ENCODE measurements at regions not wholly inside any gene's neighbourhood (a gene's known extent, or its start where the extent isn't known, plus 50 kb on each side); places are given as distances from the start of the nearest gene placed in this dataset.
A peak's percentile ranks its signal among the peaks of the same experiment; 100 is the strongest.
"Not testable (repeated sequence)": the region's sequence is repeated elsewhere in the genome, so short reads cannot be mapped to it uniquely, and the experiment has no call there.

GRCh38 chr5:33153372-33153771 lies 287.4 kb upstream of the TARS1 start:
- no peak for DNase-seq (ENCODE audit: low spot score)

DNA sequence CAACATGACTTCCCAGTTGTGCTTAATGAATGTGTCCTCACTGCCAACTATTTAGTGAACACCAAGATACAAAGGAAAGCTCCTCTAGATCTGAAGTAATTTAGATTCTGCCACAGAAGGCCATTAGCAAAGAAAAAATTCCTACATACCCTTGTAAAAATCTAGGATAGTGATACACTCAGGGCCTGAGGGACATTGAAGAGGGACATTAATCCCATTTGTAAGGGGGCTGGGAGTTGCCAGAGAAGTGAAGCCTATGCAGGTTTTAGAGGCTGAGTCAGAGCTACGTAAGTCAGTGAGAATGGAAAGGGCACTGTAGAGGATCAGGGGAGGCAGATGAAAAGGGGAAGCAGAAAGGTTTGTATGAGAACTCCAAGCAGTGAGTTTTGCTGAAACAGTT lies 286.9 kb upstream of the TARS1 start:
- DNase-seq (ENCODE audit: low spot score): no peak

DNA sequence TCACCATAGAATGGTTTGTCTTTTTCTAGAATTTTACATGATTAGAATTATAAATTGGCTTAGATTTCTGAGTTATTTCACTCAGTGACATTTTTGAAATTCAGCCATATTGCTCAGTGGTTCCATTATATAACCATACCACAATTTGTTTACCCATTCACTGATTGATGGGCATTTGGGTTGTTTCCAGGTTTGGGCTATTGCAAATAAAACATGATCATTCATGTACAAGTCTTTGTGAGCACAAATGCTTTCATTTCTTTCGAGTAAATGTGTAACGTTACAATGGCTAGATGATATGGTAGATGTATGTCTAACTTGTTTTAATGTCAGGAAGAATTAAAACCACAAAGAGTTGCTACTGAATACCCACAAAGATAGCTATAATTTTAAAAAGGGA lies 279.9 kb upstream of the TARS1 start:
- DNase-seq (ENCODE audit: low spot score): no peak

GRCh38 chr5:33161421-33161820 lies 279.3 kb upstream of the TARS1 start:
- DNase-seq (ENCODE audit: low spot score): no peak

GRCh38 chr5:33162057-33162456 lies 278.7 kb upstream of the TARS1 start:
- no peak for DNase-seq (ENCODE audit: low spot score)

GRCh38 chr5:33166522-33166921 lies 274.2 kb upstream of the TARS1 start:
- DNase-seq (ENCODE audit: low spot score): no peak

GRCh38 chr5:33166948-33167347 lies 273.8 kb upstream of the TARS1 start:
- no peak for DNase-seq (ENCODE audit: low spot score)

- no peak for DNase-seq (ENCODE audit: low spot score)
Observed at GRCh38 chr5:33167541-33167940, 273.2 kb upstream of the TARS1 start.

DNA sequence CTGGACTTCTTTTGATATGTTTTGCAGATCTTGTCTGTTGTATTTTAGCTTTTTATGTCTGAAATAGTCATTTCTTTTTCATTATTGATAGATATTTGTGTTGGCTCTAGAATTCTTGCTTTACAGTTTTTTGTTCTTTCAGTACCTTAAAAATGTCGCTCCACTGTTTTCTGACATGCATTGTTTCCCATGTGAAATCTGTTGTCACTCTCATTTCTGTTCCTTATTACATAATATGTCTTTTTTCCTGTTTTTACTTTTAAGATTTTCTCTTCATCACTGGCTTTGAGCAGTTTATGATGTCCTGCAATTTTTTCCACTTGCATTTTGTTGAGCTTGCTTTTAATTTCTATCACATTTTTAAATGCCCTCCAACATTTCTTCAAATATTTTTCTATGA lies 270.4 kb upstream of the TARS1 start:
- no peak for DNase-seq (ENCODE audit: low spot score)

DNA sequence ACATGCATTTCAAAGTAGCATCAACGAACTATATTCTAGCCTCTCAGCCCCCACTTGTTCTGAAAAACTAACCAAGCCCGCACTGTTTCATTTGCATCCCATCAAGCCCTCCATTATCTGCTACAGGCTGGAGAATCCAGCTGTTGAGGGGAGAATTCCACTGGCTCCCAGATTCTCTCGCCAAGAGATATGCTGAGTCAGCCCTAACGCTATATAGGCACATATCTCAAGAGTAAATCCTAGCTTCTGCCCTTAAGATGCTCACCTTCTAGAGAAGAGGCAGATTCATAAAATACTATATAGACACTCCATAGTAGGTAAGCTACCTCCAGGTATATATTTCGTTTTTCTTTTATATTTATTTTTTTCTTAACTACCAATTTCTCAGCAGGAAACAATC lies 266.4 kb upstream of the TARS1 start:
- no peak for DNase-seq (ENCODE audit: low spot score)

DNA sequence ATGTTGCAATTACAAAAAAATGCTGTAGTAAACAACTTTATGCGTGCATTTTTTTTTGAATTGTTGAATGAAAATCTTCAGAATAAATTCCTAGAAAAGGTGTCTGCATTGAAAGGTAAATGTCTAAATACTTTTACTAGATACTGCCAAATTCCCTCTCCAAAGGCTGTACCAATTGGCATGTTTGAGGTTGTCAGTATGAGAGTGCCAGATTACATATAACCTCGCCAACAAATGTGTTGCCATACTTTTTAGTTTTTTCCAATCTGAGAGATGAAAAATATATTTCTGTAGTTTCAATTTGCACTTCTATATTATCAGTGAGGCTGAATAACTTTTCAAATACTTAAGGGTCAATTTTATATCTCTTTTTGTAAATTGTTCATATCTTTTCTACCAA lies 261.5 kb upstream of the TARS1 start:
- DNase-seq (ENCODE audit: low spot score): no peak

GRCh38 chr5:33180900-33181299 lies 259.9 kb upstream of the TARS1 start:
- peak; percentile 38 for DNase-seq (ENCODE audit: low spot score)

- no peak for DNase-seq (ENCODE audit: low spot score)
Observed at GRCh38 chr5:33182986-33183385, 257.8 kb upstream of the TARS1 start.

- no peak for DNase-seq (ENCODE audit: low spot score)
Observed at GRCh38 chr5:33184367-33184766, 256.4 kb upstream of the TARS1 start.

DNA sequence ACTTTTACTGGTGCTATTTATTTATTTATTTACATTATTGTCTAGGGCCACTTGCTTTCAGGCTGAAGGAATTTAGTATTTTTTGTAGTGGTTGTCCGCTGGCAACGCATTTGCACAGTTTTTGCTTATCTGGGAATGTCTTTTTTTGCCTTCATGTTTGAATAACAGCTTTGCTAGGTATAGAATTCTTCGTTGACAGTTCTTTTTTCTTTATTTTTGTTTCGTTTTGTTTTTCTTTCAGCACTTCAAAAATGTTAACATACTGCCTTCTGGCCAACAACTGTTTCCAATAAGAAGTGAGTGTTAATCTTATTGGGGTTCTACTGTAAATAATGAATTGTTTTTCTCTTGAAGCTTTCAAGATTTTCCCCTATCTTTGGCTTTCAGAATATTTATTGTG lies 252.7 kb upstream of the TARS1 start:
- DNase-seq (ENCODE audit: low spot score): no peak

DNA sequence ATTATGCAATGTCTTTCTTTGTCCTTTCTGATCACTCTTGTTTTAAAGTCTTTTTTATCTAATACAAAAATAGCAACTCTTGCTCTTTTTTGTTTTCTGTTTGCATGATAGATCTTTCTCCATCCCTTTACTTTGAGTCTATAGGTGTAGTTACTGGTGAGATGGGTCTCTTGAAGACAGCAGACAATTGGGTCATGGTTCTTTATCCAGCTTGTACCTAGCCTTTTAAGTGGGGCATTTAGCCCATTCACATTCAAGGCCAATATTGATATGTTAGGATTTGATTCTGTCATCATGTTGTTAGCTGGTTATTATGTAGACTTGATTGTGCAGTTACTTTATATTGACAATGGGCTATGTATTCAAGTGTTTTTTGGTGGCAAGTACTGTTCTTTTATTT lies 245.9 kb upstream of the TARS1 start:
- DNase-seq (ENCODE audit: low spot score): no peak

DNA sequence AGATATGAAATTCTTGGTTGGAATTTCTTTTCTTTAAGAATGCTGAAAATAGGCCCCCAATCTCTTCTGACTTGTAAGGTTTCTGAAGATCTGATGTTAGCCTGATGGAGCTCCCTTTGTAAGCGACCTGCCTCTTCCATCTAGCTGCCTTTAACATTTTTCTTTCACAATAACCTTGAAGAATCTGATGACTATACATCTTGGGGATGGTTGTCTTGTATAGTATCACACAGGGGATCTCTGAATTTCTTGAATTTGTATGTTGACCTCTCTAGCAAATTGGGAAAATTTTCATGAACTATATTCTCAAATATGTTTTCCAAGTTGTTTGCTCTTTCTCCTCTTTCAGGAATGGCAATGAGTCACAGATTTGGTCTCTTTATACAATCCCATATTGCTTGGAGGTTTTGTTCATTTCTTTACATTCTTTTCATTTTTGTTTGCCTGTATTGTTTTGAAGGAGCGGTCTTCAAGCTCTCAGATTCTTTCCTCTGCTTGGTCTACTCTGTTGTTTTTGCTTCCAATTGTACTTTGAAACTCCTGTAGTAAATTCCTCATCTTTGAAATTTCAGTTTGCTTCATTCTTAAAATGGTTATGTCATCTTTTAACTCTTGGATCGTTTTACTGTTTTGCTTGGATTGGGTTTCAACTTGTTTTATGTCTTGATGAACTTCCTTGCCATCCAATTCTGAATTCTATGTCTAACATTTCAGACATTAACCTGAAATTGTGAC lies 245.2 kb upstream of the TARS1 start:
- peak; percentile 10 for DNase-seq (ENCODE audit: low spot score)

DNA sequence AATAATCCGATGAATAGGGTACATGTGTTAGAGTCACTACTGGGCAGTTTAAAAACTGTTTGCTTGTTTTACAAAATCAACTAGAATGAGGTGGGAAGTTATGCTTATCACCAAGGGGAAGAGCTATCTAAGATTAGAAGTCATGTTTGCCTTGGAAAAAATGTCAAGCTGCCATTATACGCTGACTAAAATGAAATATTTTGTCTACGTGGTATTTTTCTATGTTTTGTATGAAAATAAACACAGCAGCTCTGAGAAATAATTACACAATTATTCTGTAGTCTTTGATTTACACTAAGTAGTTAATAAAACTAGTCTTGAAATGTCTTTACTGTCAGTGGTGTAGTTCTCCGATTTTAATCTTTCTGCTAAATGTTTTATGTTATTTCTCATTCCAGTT lies 241.9 kb upstream of the TARS1 start:
- DNase-seq (ENCODE audit: low spot score): no peak

DNA sequence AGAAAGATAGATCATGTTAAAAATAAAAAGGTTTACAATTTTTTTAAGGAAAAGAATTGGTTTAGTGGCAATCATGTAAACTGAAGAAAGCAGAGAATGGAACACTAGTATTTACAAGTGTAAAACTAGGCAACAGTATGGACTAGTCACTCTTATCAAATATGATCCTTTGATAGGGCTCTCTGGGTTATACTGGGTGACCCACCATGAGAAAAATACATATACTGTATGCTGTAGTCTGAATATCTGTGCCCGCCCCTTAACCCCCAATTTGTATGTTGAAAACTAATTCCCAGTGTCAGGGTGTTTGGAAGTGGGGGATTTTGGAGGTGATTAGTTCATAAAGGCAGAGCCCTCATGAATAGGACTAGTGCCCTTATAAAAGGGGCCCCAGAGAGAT lies 236.8 kb upstream of the TARS1 start:
- no peak for DNase-seq (ENCODE audit: low spot score)

DNA sequence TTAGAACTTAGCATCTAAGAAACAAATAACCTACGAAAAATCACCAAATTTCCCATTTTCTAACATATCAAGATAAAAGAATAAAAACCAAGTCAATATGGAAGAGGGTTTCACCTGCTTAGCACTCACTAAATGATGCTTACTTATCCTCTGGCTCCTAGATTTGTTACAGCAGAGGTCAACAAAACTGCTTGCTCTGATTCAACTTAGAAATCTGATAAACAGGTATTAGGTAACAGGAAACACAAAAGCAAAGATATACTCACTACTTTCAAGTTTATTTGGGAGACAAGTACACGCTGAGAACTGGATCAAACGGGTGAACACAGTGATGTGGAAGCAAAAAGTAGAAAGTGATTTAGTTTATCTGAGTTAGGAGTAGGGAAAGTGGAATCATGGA lies 235.7 kb upstream of the TARS1 start:
- DNase-seq (ENCODE audit: low spot score): no peak

DNA sequence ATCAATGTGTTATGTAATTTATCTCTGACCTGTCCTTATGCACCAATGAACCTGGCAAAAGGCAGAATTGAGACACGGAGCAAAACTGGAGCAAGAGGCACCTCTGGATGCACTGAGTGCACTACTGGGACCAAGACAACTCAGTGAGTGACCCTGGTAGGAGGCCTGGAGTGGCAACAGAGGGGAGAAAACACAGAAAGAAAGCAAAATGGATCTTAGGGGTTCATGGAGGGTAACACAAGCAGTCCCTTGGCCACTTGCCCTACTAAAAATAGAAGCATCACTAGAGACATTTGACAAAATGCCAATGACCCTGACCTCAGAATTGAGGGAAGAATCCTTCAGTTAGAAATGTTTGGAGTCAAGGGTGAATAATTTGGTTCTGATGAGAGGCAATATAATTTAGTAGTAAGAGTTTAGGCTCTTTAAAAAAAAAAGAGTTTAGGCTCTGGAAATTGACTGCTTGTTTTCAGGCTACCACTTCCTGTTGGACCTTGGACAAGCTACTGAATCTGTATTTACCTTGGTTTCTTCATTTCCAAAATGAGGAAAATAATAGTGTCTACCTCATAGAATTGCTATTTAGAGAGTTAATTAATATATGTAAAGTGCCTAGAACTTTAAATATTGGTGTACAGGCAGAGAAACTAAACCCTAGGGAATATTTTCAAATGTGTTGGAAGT lies 234.9 kb upstream of the TARS1 start:
- DNase-seq (ENCODE audit: low spot score): no peak

GRCh38 chr5:33206962-33207506 lies 233.7 kb upstream of the TARS1 start:
- no peak for DNase-seq (ENCODE audit: low spot score)

- DNase-seq (ENCODE audit: low spot score): no peak
Observed at GRCh38 chr5:33209252-33209651, 231.5 kb upstream of the TARS1 start.

GRCh38 chr5:33210221-33210620 lies 230.5 kb upstream of the TARS1 start:
- DNase-seq (ENCODE audit: low spot score): not testable (repeated sequence)

All from AG08395 (cell line).